C4-2B (cell line): ENCODE measurements at regions not wholly inside any gene's neighbourhood (a gene's known extent, or its start where the extent isn't known, plus 50 kb on each side); places are given as distances from the start of the nearest gene placed in this dataset.

Experiments used
- H3K27ac ChIP-seq: fragments of 450-650 bp; 2 replicates; pipeline ENCODE4 v1.5.1; 2017
- ZFX ChIP-seq: fragments of 450-650 bp; IDR thresholded peaks from 2 replicates; pipeline ENCODE4 v1.6.1; 2017
- TF ChIP-seq, protein P1 (sequence below): fragments of 450-650 bp; conservative IDR thresholded peaks from 2 replicates; pipeline ENCODE4 v1.5.1; 2017; ENCODE audit warnings: mild to moderate bottlenecking

DNA sequence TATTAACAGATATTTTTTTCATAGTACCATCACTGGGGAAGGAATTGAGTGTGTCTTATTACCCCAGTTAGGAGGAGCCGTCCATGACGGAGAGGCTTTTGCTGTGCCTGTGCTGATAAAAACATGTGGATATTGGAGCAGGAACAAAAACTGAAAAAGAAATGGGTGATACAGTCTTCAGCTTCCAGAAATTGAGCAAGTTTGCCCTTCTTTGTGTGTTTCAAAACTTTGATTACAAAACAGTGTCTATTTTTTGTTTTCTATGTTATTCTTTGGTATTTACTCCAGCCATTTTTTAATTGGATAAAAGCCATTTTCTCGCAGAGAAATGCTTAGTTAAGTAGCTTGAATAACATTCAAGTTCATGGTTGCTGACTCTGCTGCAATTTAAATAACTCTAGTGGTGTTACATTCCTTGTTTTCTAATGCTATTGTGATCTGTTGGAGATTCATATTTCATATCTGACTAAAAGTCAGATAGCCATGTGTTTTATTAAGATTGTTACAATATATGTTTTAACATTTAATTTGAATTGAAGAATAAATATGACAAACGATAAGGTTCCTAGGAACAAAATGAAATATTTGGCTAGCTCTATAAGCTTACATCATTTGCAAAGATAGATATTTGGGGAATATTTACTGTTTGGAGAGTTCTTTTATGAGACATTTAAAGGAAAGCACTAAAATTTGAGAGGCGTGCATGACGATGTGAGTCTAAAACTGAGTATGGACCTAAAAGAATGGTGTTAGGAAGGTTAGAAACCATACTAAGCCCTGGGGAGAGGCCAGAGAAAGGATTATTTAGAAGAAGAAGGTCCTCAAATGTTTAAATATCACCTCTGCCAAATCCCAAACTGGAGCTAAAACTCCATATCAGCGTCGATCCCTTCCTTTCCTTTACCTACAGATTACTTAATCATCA lies 747.3 kb upstream of the CELF2 start:
- TF ChIP-seq, protein P1, sequence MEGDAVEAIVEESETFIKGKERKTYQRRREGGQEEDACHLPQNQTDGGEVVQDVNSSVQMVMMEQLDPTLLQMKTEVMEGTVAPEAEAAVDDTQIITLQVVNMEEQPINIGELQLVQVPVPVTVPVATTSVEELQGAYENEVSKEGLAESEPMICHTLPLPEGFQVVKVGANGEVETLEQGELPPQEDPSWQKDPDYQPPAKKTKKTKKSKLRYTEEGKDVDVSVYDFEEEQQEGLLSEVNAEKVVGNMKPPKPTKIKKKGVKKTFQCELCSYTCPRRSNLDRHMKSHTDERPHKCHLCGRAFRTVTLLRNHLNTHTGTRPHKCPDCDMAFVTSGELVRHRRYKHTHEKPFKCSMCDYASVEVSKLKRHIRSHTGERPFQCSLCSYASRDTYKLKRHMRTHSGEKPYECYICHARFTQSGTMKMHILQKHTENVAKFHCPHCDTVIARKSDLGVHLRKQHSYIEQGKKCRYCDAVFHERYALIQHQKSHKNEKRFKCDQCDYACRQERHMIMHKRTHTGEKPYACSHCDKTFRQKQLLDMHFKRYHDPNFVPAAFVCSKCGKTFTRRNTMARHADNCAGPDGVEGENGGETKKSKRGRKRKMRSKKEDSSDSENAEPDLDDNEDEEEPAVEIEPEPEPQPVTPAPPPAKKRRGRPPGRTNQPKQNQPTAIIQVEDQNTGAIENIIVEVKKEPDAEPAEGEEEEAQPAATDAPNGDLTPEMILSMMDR = no peak
- TF ChIP-seq ZFX = no peak
- no peak overlapping the region for H3K27ac ChIP-seq

DNA sequence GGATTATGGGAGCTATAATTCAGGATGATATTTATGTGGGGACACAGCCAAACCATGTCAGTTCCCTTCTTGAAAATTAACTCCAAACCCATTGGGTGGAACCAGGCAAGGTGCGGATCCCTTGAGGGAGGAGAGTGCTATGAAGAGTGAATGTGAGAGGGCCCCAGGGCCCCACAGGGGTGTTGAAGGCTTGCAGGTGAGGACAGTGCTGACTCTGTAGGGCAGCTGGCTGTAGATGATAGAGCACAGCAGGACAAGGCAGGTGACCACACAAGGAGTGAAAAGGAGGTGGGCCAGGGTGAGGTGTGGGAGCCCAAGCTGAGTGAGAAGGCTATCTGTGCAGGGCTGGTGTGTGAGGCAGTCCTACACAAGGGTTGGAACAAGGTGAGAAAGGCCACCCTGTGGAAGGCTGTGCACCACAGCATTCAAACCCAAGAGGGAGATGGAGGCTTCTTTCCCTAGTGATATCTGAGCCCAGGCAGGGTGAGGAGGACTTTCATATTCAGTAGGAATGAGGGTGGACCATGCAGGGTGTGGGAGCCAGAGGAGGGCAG lies 746.0 kb upstream of the CELF2 start:
- TF ChIP-seq, protein P1 = no peak
- TF ChIP-seq ZFX = no peak
- no peak overlapping the region for H3K27ac ChIP-seq

DNA sequence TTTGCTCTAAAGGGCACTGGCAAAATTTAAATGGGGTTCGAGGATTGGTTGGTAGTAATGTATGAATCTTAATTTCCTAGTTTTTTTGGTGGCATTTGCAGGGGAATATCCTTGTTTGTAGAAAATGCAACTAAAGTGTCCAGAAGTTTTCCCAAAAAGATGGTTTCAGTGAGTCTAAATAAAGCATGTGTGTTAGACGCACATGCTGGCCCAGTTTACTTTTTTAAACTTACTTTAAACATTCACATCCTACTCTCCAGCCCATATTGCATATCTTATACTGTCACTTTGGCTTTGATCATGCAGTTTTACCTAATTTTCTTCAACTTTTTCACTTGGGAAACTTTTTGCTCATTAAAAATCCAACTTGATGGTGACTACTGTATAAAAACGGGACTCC lies 744.0 kb upstream of the CELF2 start:
- no peak overlapping the region for H3K27ac ChIP-seq
- no peak for TF ChIP-seq ZFX
- TF ChIP-seq, protein P1 = no peak

DNA sequence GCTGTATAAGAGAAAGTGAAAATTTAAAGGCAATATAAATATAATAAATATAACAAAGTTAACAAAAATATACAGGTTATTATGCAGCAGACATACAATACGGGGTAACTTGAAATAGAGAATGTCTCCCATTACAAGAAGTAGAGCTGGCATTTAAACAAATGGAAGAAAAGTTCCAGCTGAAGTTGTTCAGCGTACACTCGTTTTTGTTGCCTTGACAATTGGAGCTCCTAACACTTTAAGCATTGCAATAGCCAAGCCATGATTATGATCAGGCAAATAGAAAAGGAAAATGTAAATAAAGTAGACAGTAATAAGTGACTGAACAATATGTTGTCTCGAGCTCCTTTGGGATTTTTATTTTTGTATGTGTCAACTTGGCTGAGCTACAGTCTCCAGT lies 737.8 kb upstream of the CELF2 start:
- H3K27ac ChIP-seq = no peak overlapping the region
- no peak for TF ChIP-seq ZFX
- TF ChIP-seq, protein P1 = no peak

DNA sequence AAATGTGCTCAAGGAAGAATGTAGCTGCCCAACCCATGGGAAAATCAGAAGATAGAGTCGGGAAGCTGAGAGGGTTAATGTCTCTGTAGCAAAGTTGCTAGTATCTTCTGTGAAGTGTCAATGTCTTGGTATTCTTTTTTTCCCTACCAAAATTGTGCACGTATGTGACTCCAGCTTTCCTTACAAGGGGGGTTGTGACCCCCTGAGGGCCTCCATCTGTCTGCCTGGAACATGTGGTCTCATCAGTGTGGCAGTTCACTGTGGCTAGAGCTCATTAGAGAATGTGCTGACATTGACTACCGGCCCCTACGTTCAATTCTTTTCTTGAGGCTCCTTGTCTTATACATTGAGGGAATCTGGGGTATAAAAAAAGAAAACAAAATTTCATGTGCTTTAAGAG lies 725.2 kb upstream of the CELF2 start:
- TF ChIP-seq, protein P1 = no peak
- no peak for TF ChIP-seq ZFX
- no peak overlapping the region for H3K27ac ChIP-seq

DNA sequence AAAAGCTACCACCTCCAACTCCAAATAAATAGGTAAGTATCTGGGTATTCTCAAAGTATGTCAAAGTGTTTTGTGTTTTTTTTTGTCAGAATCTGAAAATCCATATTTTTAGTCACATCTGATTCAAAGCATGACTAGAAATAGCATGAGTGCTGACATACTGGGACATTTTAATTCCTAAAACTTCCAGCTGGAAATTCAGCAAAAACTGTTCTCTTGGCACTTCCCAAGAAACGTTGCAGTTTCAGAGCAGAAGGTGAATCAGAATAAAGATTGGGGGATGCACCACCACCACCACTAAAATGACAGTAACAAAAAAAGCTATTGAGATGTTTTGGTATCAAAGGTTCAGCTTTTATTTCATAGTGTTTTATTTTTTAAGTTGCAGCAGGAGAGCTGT lies 724.6 kb upstream of the CELF2 start:
- TF ChIP-seq, protein P1 = no peak
- TF ChIP-seq ZFX = no peak

DNA sequence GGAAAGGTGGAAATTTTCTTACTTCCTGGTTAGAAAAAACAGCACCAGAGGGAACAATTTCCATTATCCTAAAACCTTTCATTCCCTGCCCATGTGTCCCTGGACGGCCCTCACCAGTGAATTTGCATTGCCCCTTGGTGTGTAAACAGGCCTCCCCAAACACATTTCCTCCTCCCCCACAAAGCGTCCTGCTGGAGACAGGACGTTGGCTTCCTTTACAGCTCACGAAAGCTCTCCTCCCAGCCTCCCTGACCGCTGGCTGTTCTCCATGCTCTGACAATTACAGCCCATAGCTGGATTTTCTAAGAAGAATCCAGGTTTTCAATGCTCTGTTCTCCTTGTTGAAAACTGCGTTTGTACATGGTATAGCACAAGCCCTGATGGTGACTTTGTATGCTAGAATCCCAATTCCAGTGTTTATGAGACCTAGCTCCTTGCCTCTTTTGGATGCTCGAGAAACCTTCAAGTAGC lies 724.2 kb upstream of the CELF2 start:
- no peak for TF ChIP-seq ZFX
- TF ChIP-seq, protein P1 = no peak
- no peak overlapping the region for H3K27ac ChIP-seq

More for the DNA sequence above, 724.6 kb upstream of the CELF2 start:
- H3K27ac ChIP-seq = no peak overlapping the region
